ENCODE measurements at regions not wholly inside any gene's neighbourhood (a gene's known extent, or its start where the extent isn't known, plus 50 kb on each side); places are given as distances from the start of the nearest gene placed in this dataset.

- no peak for FAIRE-seq
- DNase-seq (ENCODE audit: insufficient read length, low spot score): no peak
Observed at GRCh38 chr15:35842631-35843030, 296.7 kb upstream of the DPH6 start.

DNA sequence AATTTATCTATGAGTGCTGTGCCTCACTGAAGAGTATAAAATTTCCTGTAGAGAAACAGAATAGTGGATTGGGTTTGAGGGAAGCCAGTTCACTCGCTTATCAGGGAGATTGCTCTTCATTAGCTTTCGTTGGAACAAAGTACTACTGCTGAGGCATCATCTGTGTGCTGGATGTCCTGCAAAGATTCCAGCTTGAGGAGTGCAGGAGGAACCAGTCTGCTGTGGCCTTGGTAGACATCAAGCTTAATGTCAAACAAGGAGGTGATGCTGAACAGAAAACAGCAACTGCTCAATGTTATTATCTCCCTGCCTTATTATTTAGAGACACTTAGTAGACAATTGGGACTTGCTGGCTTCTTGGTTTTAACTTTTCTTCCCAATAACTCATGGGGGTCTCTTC, 297.5 kb upstream of the DPH6 start:
- no peak for DNase-seq (ENCODE audit: insufficient read length, low spot score)
- no peak for FAIRE-seq

DNA sequence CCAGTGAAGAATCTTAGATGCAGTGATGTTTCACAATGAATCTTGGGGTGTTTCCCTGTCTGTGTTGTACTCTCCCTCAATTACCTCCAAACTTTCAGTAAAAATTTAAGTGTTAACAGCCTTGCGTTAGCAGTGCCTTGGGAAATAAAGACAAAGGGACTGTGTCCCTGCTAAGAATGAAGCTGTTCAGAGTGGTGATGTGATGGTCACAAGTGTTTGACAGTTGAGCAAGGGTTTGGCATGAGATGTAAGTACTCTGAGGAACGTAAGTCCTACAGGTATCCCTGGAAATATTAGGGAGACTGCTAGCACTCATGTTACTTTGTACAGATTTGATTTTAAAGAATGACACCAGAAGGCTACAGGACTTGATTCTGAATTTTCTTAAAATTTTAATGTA, 304.3 kb upstream of the DPH6 start:
- FAIRE-seq (no peak), DNase-seq (ENCODE audit: insufficient read length, low spot score) (no peak)

DNA sequence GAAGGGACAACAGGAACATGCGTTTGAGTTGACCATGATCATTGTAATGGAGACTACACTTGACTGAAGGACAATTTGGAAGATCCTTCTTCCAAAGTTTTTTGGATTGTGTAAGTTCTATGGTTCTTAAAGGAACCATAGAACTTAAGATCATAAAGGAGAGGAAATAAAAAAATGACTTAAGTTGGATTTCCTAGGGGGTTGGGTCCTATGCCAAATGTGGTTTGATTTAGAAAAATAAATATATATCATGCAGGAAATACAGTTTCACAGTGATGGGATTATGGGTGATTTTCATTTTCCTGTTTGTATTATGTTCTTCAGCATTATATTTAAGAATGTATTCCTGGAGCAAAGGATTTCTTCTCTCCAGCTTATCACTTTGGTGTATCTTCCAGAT, 305.5 kb upstream of the DPH6 start:
- no peak for DNase-seq (ENCODE audit: insufficient read length, low spot score)
- no peak for FAIRE-seq

GRCh38 chr15:35852818-35853624, 307.1 kb upstream of the DPH6 start:
- DNase-seq (ENCODE audit: insufficient read length, low spot score): no peak

GRCh38 chr15:35854316-35854715, 308.4 kb upstream of the DPH6 start:
- DNase-seq (ENCODE audit: insufficient read length, low spot score) (no peak), FAIRE-seq (no peak)

More at GRCh38 chr15:35852818-35853624, 307.1 kb upstream of the DPH6 start:
- no peak for FAIRE-seq

- DNase-seq (ENCODE audit: insufficient read length, low spot score): no peak
- FAIRE-seq: no peak
Observed at GRCh38 chr15:35857567-35858226, 311.7 kb upstream of the DPH6 start.

GRCh38 chr15:35858707-35859106, 312.7 kb upstream of the DPH6 start:
- DNase-seq (ENCODE audit: insufficient read length, low spot score): no peak
- no peak for FAIRE-seq

GRCh38 chr15:35863655-35864054, 317.7 kb upstream of the DPH6 start:
- DNase-seq (ENCODE audit: insufficient read length, low spot score): no peak
- no peak for FAIRE-seq

GRCh38 chr15:35867356-35867755, 321.4 kb upstream of the DPH6 start:
- FAIRE-seq (no peak), DNase-seq (ENCODE audit: insufficient read length, low spot score) (no peak)

GRCh38 chr15:35871282-35871681, 325.3 kb upstream of the DPH6 start:
- no peak for FAIRE-seq
- no peak for DNase-seq (ENCODE audit: insufficient read length, low spot score)

- no peak for FAIRE-seq
- DNase-seq (ENCODE audit: insufficient read length, low spot score): no peak
Observed at GRCh38 chr15:35871812-35872211, 325.8 kb upstream of the DPH6 start.

DNA sequence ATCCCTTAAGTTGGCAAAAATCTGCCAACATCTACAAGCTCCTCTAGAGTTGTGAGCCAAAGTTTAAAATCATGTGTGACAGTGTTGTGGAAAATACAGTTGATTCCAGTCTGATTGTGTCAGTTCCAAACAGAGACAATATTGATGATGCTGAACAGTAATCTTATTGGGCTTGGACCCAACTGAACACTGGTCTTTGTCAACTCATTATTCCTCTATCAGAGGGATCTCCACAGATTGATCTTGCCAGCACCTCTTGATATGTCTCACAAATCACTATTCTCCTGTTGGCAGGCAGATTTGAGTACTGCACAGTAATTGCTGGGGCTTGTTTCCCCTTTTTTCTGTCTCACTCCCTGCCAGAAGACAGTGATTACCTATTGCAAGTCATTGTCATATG, 326.6 kb upstream of the DPH6 start:
- no peak for FAIRE-seq
- DNase-seq (ENCODE audit: insufficient read length, low spot score): no peak

DNA sequence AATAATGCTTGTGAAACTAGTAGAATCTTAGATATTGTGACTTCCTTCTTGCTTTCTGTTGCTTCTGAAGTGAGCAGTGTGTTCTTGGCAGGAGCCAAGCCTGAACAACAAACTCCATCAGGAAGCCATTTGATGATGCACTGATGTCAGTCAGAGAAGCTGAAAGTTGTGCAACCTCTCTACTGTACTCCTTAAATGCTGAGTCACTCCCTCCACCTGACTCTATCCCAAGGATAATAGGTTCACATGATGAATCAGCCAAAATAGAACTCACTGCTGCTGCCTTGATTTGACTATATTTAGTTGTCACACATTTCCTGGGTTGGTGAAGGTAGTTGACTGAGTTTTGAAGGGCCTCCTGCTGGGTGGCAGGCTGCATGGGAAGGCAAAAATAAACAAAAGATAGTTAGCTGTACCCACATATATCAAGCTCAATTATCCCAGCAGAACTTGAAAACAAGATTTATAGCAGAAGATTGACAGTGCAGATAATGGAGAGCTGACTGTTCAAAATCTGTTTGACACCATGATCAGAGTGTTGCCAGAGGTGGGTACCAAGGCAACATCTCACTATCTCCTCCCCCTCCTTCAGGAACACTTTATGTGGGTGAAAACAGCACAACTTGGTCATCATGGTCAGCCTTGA, 328.4 kb upstream of the DPH6 start:
- no peak for FAIRE-seq
- DNase-seq (ENCODE audit: insufficient read length, low spot score): peak; percentile 13

GRCh38 chr15:35876762-35877161, 330.8 kb upstream of the DPH6 start:
- DNase-seq (ENCODE audit: insufficient read length, low spot score) (no peak), FAIRE-seq (no peak)

GRCh38 chr15:35880896-35881295, 334.9 kb upstream of the DPH6 start:
- DNase-seq (ENCODE audit: insufficient read length, low spot score) (no peak), FAIRE-seq (no peak)

DNA sequence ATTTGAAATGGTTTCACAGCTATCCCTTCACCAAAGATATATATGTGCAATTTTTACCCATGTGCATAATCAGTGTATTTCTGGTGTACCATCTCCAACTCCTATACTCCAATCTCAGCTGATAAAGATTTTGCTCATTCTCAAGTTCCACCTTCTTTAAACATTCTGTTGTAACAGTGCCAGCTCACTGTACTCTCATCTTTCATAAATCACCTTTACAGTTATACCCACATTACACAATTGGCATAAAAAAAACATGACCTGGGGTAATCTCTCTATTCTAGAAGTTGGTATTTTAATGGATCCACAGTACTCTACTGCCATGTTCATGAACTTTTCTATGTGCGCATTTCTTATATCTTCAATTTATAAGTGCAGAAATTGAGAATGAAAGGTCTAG, 339.9 kb upstream of the DPH6 start:
- DNase-seq (ENCODE audit: insufficient read length, low spot score) (no peak), FAIRE-seq (no peak)

- peak; percentile 7 for DNase-seq (ENCODE audit: insufficient read length, low spot score)
- no peak for FAIRE-seq
Observed at GRCh38 chr15:35886765-35887164, 340.8 kb upstream of the DPH6 start.

DNA sequence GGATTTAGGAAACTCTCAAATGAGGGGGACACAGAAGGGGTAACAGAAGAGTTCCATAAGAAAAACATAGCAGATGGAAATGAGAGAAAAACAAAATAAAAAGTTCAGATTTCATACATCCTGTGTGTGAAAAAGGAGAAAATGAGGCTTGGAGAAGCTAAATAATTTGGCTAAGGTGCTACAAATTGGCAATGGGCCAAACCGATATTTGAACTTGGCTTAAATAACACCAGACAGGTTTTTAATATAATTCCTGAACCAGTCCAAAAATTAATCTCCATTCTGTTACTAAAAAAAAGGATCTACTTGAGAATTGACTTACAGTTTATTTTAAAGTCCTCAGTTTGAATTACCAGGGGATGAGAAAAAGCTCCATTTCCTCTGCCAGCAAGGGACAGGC, 342.9 kb upstream of the DPH6 start:
- FAIRE-seq: no peak
- DNase-seq (ENCODE audit: insufficient read length, low spot score): no peak

DNA sequence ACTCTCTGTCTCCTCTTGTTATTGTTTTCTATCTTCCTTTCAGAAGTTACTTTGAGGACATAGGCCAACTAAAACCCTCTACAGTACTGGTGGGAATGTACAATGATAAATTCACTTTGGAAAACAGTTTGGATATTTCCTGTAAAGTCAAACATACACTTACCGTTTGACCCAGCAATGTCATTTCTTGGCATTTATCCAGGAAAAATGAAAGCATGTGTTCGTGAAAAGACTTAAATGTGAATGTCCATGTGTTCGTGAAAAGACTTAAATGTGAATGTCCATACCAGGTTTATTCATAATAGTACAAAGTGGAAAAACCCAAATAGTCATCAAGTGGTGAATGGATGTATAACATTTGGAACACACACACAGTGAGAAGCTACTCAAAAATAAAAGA, 361.5 kb upstream of the DPH6 start:
- no peak for FAIRE-seq
- no peak for DNase-seq (ENCODE audit: insufficient read length, low spot score)

- DNase-seq (ENCODE audit: insufficient read length, low spot score) (no peak), FAIRE-seq (no peak)
Observed at GRCh38 chr15:35909414-35909813, 363.4 kb upstream of the DPH6 start.

DNA sequence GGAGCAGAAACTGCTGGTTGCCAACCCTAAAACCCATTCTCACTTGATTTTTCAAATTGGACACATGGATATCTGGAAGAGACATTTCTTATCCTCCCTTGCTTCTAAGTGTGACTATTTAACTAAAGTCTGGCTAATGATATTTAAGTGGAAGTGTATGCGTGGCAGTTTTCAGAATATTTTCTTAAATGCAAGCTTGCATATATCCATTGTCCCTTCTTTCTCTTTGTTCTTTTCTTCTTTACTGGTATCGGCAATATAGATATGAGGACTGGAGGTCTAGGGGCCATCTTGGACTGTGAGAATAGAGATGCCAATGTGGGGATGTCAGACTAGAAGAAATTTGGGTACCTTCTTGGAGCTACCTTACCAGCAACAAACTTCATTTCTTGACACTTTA, 364.3 kb upstream of the DPH6 start:
- DNase-seq (ENCODE audit: insufficient read length, low spot score) (no peak), FAIRE-seq (no peak)
